IMR-90 (cell line): ENCODE measurements at regions not wholly inside any gene's neighbourhood (a gene's known extent, or its start where the extent isn't known, plus 50 kb on each side); places are given as distances from the start of the nearest gene placed in this dataset.

ENCODE experiments used
- ATAC-seq: fragments of 200-7000 bp; cut with Tn5 transposase; 2 replicates; pipeline ENCODE4 v1.9.1; 2020; ENCODE audit warnings: low read depth, mild to moderate bottlenecking, moderate library complexity
- BruUV-seq: library from RNA; stranded (reverse); fragments of 400-500 nt; replicated peaks from 2 replicates; lab custom pipeline; 2021; lab: Mats Ljungman, UMichigan
- CTCF ChIA-PET: fragments of 300-600 bp; formaldehyde crosslinking; extraction: SDS; loops from one replicate; lab custom pipeline; 2021; ENCODE audit warnings: antibody characterized with exemption; lab: Yijun Ruan, JAX
- POLR2A ChIA-PET: fragments of 300-600 bp; sonication (Branson Sonifier 250); formaldehyde crosslinking; loops from one replicate; lab custom pipeline; 2022; ENCODE audit warnings: antibody characterized with exemption; ENCODE audit not compliant: unreplicated experiment; lab: Charles Lee
- DNase-seq: peaks from one replicate; pipeline ENCODE4 v3.0.0; 2013
- H2AFZ ChIP-seq: replicated peaks from 2 replicates; pipeline ENCODE3; 2013; ENCODE audit warnings: low read length, mild to moderate bottlenecking; ENCODE audit not compliant: poor library complexity
- H2AK5ac ChIP-seq: 2 replicates; pipeline ENCODE4 v1.6.1; 2013; ENCODE audit warnings: low read depth, low read length, inconsistent platforms
- H2AK9ac ChIP-seq: replicated peaks from 2 replicates; pipeline ENCODE3; 2013; ENCODE audit warnings: mild to moderate bottlenecking, low read depth, low read length, moderate library complexity; ENCODE audit not compliant: poor library complexity
- H2BK120ac ChIP-seq: 2 replicates; pipeline ENCODE4 v1.6.1; 2013; ENCODE audit warnings: low read depth, low read length, inconsistent platforms
- H2BK15ac ChIP-seq: 3 replicates; pipeline ENCODE4 v1.6.1; 2013; ENCODE audit warnings: low read depth, low read length, inconsistent platforms
- H2BK20ac ChIP-seq: 2 replicates; pipeline ENCODE4 v1.6.1; 2013; ENCODE audit warnings: low read depth, mild to moderate bottlenecking, inconsistent platforms, low read length, moderate library complexity
- H2BK5ac ChIP-seq: 2 replicates; pipeline ENCODE4 v1.6.1; 2013; ENCODE audit warnings: mild to moderate bottlenecking, low read depth, low read length, inconsistent platforms; ENCODE audit not compliant: poor library complexity, severe bottlenecking
- H3K14ac ChIP-seq: replicated peaks from 2 replicates; pipeline ENCODE4 v1.6.1; 2013; ENCODE audit warnings: low read depth, low read length, inconsistent platforms
- H3K18ac ChIP-seq: 2 replicates; pipeline ENCODE4 v1.6.1; 2013; ENCODE audit warnings: low read depth, low read length, control low read depth
- H3K23ac ChIP-seq: 2 replicates; pipeline ENCODE4 v1.6.1; 2013; ENCODE audit warnings: low read depth, low read length, inconsistent platforms
- H3K27ac ChIP-seq: 2 replicates; pipeline ENCODE4 v1.5.1; 2013; ENCODE audit warnings: mild to moderate bottlenecking, control low read depth, low read length; ENCODE audit not compliant: insufficient read depth
- H3K27me3 ChIP-seq: 2 replicates; pipeline ENCODE4 v1.6.1; 2013; ENCODE audit warnings: low read length; ENCODE audit not compliant: control insufficient read depth, insufficient read depth
- H3K36me3 ChIP-seq: 2 replicates; pipeline ENCODE4 v1.6.1; 2013; ENCODE audit warnings: low read length, mixed read lengths; ENCODE audit not compliant: control insufficient read depth, insufficient read depth
- H3K4ac ChIP-seq: 2 replicates; pipeline ENCODE4 v1.6.1; 2013; ENCODE audit warnings: low read depth, low read length, inconsistent platforms
- H3K4me1 ChIP-seq: 2 replicates; pipeline ENCODE4 v1.6.1; 2013; ENCODE audit warnings: low read length, mixed read lengths; ENCODE audit not compliant: control insufficient read depth, insufficient read depth
- H3K4me2 ChIP-seq: 2 replicates; pipeline ENCODE4 v1.6.1; 2013; ENCODE audit warnings: low read depth, mild to moderate bottlenecking, control low read depth, low read length, moderate library complexity
- H3K4me3 ChIP-seq: 2 replicates; pipeline ENCODE4 v1.5.1; 2013; ENCODE audit warnings: low read depth, mild to moderate bottlenecking, control low read depth, low read length, moderate library complexity; ENCODE audit not compliant: insufficient read depth
- H3K56ac ChIP-seq: 2 replicates; pipeline ENCODE4 v1.6.1; 2013; ENCODE audit warnings: low read length, inconsistent platforms; ENCODE audit not compliant: insufficient read depth; ENCODE audit errors: extremely low read depth
- H3K79me1 ChIP-seq, 2 experiments: 2 replicates each; pipeline ENCODE4 v1.6.1; 2013; ENCODE audit warnings: low read length in 2 of 2, inconsistent platforms in 1 of 2, low read depth in 1 of 2
- H3K9ac ChIP-seq: 2 replicates; pipeline ENCODE4 v1.6.1; 2013; ENCODE audit warnings: low read depth, low read length, control low read depth
- H3K9me1 ChIP-seq: 2 replicates; pipeline ENCODE4 v1.6.1; 2013; ENCODE audit warnings: low read length, inconsistent platforms; ENCODE audit not compliant: insufficient read depth
- H3K9me3 ChIP-seq: 2 replicates; pipeline ENCODE4 v1.6.1; 2013; ENCODE audit warnings: low read length; ENCODE audit not compliant: control insufficient read depth, insufficient read depth
- H4K20me1 ChIP-seq: 2 replicates; pipeline ENCODE4 v1.6.1; 2013; ENCODE audit warnings: low read length, inconsistent platforms; ENCODE audit not compliant: insufficient read depth
- H4K5ac ChIP-seq: 2 replicates; pipeline ENCODE4 v1.6.1; 2013; ENCODE audit warnings: mild to moderate bottlenecking, low read depth, low read length, control low read depth
- H4K8ac ChIP-seq, 2 experiments: 2 replicates each; pipeline ENCODE4 v1.6.1; 2013; ENCODE audit warnings: low read depth in 2 of 2, low read length in 2 of 2, control low read depth in 1 of 2, inconsistent platforms in 1 of 2
- H4K91ac ChIP-seq: 2 replicates; pipeline ENCODE4 v1.6.1; 2013; ENCODE audit warnings: low read depth, low read length, inconsistent platforms; ENCODE audit not compliant: insufficient read depth
- CEBPB ChIP-seq: IDR thresholded peaks from 2 replicates; pipeline ENCODE4 v1.6.1; 2012; ENCODE audit warnings: low read depth, low read length, improper control_type of control experiment
- CTCF ChIP-seq: conservative IDR thresholded peaks from 2 replicates; pipeline ENCODE4 v1.5.1; 2012; ENCODE audit warnings: mild to moderate bottlenecking, low read depth, low read length, improper control_type of control experiment
- ELK1 ChIP-seq: fragments of 150-350 bp; IDR thresholded peaks from 2 replicates; pipeline ENCODE4 v1.6.1; 2016; ENCODE audit warnings: low read depth, mild to moderate bottlenecking, low read length, moderate library complexity, borderline replicate concordance
- MXI1 ChIP-seq: IDR thresholded peaks from 2 replicates; pipeline ENCODE4 v1.6.1; 2012; ENCODE audit warnings: low read depth, mild to moderate bottlenecking, low read length, moderate library complexity, borderline replicate concordance
- RCOR1 ChIP-seq: IDR thresholded peaks from 2 replicates; pipeline ENCODE4 v1.6.1; 2012; ENCODE audit warnings: mild to moderate bottlenecking, low read length, improper control_type of control experiment; ENCODE audit not compliant: insufficient replicate concordance
- WGBS, 2 experiments: methylation state at CpG; one replicate each; pipeline versions ENCODE4 v1.1.5 to v1.1.7; 2013; ENCODE audit warnings: missing lambda C conversion rate in 2 of 2; ENCODE audit not compliant: insufficient read length in 1 of 2; ENCODE audit errors: extremely low coverage in 2 of 2; 5-methylcytosine and 5-hydroxymethylcytosine counted together
- dilution Hi-C: fragments of 300-500 bp; cut with HindIII; formaldehyde crosslinking; loops from one replicate; pipeline ENCODE4 v1.14.3; 2018; ENCODE audit warnings: low sequenced_read_pairs; ENCODE audit not compliant: unreplicated experiment
- in situ Hi-C: fragments of 300-500 bp; cut with MboI; formaldehyde crosslinking; loops from 3 replicates; pipeline ENCODE4 v1.14.3; 2019; ENCODE audit warnings: low sequenced_read_pairs, inconsistent platforms, mixed read lengths
- intact Hi-C: fragments of 100-400 bp; cut with micrococcal nuclease; formaldehyde crosslinking; loops from 2 replicates; pipeline ENCODE4 v1.10.0; 2022

- Histone ChIP-seq H3K4me1 (peaks cover 36% of the 10 kb centered on the region), H4K20me1 (peaks cover 28% of the 10 kb centered on the region), H3K36me3 (0 out of 2 replicates have a peak, but pooled peaks cover 1% of the 10 kb centered on the region), H2AK5ac (peak overlapping the region; percentile 32), H3K4me3 (no peak overlapping the region), H2BK120ac (peak overlapping the region; percentile 41), H3K4ac (peak overlapping the region; percentile 45; the same call in 1 of the 2 replicates), H3K4me2 (no peak overlapping the region; the same call in 1 of the 2 replicates), H3K56ac (no peak overlapping the region), H3K18ac (peak overlapping the region; percentile 9; the same call in 1 of the 2 replicates), H4K8ac (no peak overlapping the region), H2AFZ (no peak overlapping the region), H3K9ac (no peak overlapping the region), H3K9me3 (no peaks in the 10 kb centered on the region), H3K27ac (peak overlapping the region; percentile 7; the same call in 1 of the 2 replicates), H2BK20ac (peak overlapping the region; percentile 72; the same call in 1 of the 2 replicates), H2AK9ac (no peak overlapping the region), H3K23ac (peak overlapping the region; percentile 39; the same call in 1 of the 2 replicates), H4K91ac (0 out of 2 replicates have a peak overlapping the region, but pooled peaks have one; percentile 13), H3K14ac (peak overlapping the region; percentile 20), H2BK15ac (0 out of 3 replicates have a peak overlapping the region, but pooled peaks have one; percentile 45), H2BK5ac (peak overlapping the region; percentile 64), H3K27me3 (no peaks in the 10 kb centered on the region), H4K5ac (peak overlapping the region; percentile 41; the same call in 1 of the 2 replicates), H3K79me1 (peaks cover 30 to 78% of the 10 kb centered on the region in 2 experiments), H3K9me1 (peaks cover 34% of the 10 kb centered on the region)
- DNase-seq, result no peak
- no peak for ATAC-seq
- BruUV-seq, result no TSS peak
- intact Hi-C loops, result no loop called here
- POLR2A ChIA-PET, result no interaction called here
- dilution Hi-C loops, result no loop called here
- CTCF ChIA-PET, result interaction anchor here (0.6 kb wide), 1 partner anchor 39 kb away, joined by 5 read pairs; no protein-coding TSS in a partner anchor
- WGBS, 2 experiments, result 95% methylated on average over 3 of the region's 12 CpGs; no CpG with 5 or more reads in 1 of the 2 experiments
- in situ Hi-C loops, result no loop called here
- TF ChIP-seq CTCF (no peak), CEBPB (peak; percentile 32; the same call in 1 of the 2 replicates), ELK1 (no peak), MXI1 (no peak), RCOR1 (no peak)
These were observed 276.2 kb upstream of the KLF14 start for GRCh38 chr7:131010029-131010716.
